Muscle layer of duodenum (tissue), 2 donors: ENCODE measurements at regions not wholly inside any gene's neighbourhood (a gene's known extent, or its start where the extent isn't known, plus 50 kb on each side); places are given as distances from the start of the nearest gene placed in this dataset.

Experiments
- H3K27ac ChIP-seq: one replicate; pipeline ENCODE4 v1.7.0; 2013; ENCODE audit warnings: mild to moderate bottlenecking, low read length
- H3K27me3 ChIP-seq: one replicate; pipeline ENCODE4 v1.7.0; 2013; ENCODE audit warnings: low read depth, mild to moderate bottlenecking, control low read depth, low read length
- H3K36me3 ChIP-seq, 2 donors: one replicate each; pipeline ENCODE4 v1.7.0; 2013; ENCODE audit warnings: low read length in 2 of 2, control low read depth in 1 of 2, mild to moderate bottlenecking in 1 of 2; ENCODE audit not compliant: insufficient read depth in 2 of 2, control insufficient read depth in 1 of 2
- H3K4me1 ChIP-seq, 2 donors: one replicate each; pipeline ENCODE4 v1.7.0; 2013; ENCODE audit warnings: low read length in 2 of 2, mild to moderate bottlenecking in 2 of 2, control low read depth in 1 of 2, moderate library complexity in 1 of 2; ENCODE audit not compliant: insufficient read depth in 2 of 2, control insufficient read depth in 1 of 2
- H3K4me3 ChIP-seq, 2 donors: one replicate each; pipeline ENCODE4 v1.7.0; 2013; ENCODE audit warnings: low read length in 2 of 2, low read depth in 1 of 2, mild to moderate bottlenecking in 1 of 2
- H3K9me3 ChIP-seq, 2 donors: one replicate each; pipeline ENCODE4 v1.7.0; 2013; ENCODE audit warnings: low read length in 2 of 2, control low read depth in 1 of 2, mild to moderate bottlenecking in 1 of 2; ENCODE audit not compliant: control insufficient read depth in 1 of 2
- donor health status: healthy.

GRCh38 chr17:5871666-5872065, 198.5 kb upstream of the WSCD1 start:
- H3K9me3 ChIP-seq, result no peaks in the 10 kb centered on the region
- H3K4me1 ChIP-seq, result no peaks in the 10 kb centered on the region
- no peaks in the 10 kb centered on the region for H3K36me3 ChIP-seq
- no peak overlapping the region for H3K27ac ChIP-seq
- H3K4me3 ChIP-seq, result no peak overlapping the region
- no peaks in the 10 kb centered on the region for H3K27me3 ChIP-seq

- Histone ChIP-seq H3K27ac (no peak overlapping the region), H3K36me3 (no peaks in the 10 kb centered on the region), H3K9me3 (no peaks in the 10 kb centered on the region), H3K4me1 (no peaks in the 10 kb centered on the region), H3K4me3 (no peak overlapping the region), H3K27me3 (no peaks in the 10 kb centered on the region)
These were observed 197.3 kb upstream of the WSCD1 start for GRCh38 chr17:5872831-5873230.

GRCh38 chr17:5873781-5874180, 196.4 kb upstream of the WSCD1 start:
- no peaks in the 10 kb centered on the region for H3K36me3 ChIP-seq
- no peaks in the 10 kb centered on the region for H3K9me3 ChIP-seq
- H3K27ac ChIP-seq, result no peak overlapping the region
- H3K4me3 ChIP-seq, result no peak overlapping the region
- H3K4me1 ChIP-seq, result no peaks in the 10 kb centered on the region
- H3K27me3 ChIP-seq, result no peaks in the 10 kb centered on the region

GRCh38 chr17:5874486-5874885, 195.7 kb upstream of the WSCD1 start:
- H3K27ac ChIP-seq, result no peak overlapping the region
- H3K4me1 ChIP-seq, result no peaks in the 10 kb centered on the region
- H3K4me3 ChIP-seq, result no peak overlapping the region
- H3K36me3 ChIP-seq, result no peaks in the 10 kb centered on the region
- no peaks in the 10 kb centered on the region for H3K27me3 ChIP-seq
- H3K9me3 ChIP-seq, result no peaks in the 10 kb centered on the region

GRCh38 chr17:5877366-5877765, 192.8 kb upstream of the WSCD1 start:
- H3K36me3 ChIP-seq, result no peaks in the 10 kb centered on the region
- no peaks in the 10 kb centered on the region for H3K4me1 ChIP-seq
- no peaks in the 10 kb centered on the region for H3K9me3 ChIP-seq
- no peaks in the 10 kb centered on the region for H3K27me3 ChIP-seq
- no peak overlapping the region for H3K27ac ChIP-seq
- no peak overlapping the region for H3K4me3 ChIP-seq

GRCh38 chr17:5877948-5878347, 192.2 kb upstream of the WSCD1 start:
- Histone ChIP-seq H3K9me3 (no peaks in the 10 kb centered on the region), H3K4me1 (no peaks in the 10 kb centered on the region), H3K27me3 (no peaks in the 10 kb centered on the region), H3K36me3 (no peaks in the 10 kb centered on the region), H3K27ac (no peak overlapping the region), H3K4me3 (no peak overlapping the region)

- Histone ChIP-seq H3K4me1 (no peaks in the 10 kb centered on the region), H3K36me3 (no peaks in the 10 kb centered on the region), H3K27ac (no peak overlapping the region), H3K9me3 (no peaks in the 10 kb centered on the region), H3K27me3 (no peaks in the 10 kb centered on the region), H3K4me3 (no peak overlapping the region)
These were observed 188.3 kb upstream of the WSCD1 start for GRCh38 chr17:5881849-5882248.

- Histone ChIP-seq H3K36me3 (no peaks in the 10 kb centered on the region), H3K4me1 (no peaks in the 10 kb centered on the region), H3K27me3 (no peaks in the 10 kb centered on the region), H3K27ac (no peak overlapping the region), H3K9me3 (no peaks in the 10 kb centered on the region), H3K4me3 (no peak overlapping the region)
These were observed 186.2 kb upstream of the WSCD1 start for GRCh38 chr17:5883775-5884665.

- peaks cover 0 to 4% of the 10 kb centered on the region in 2 donors for H3K9me3 ChIP-seq
- no peaks in the 10 kb centered on the region for H3K4me1 ChIP-seq
- no peaks in the 10 kb centered on the region for H3K36me3 ChIP-seq
- H3K27ac ChIP-seq, result no peak overlapping the region
- H3K27me3 ChIP-seq, result no peaks in the 10 kb centered on the region
- no peak overlapping the region for H3K4me3 ChIP-seq
These were observed 184.8 kb upstream of the WSCD1 start for GRCh38 chr17:5885336-5885735.

GRCh38 chr17:5888811-5889210, 181.4 kb upstream of the WSCD1 start:
- Histone ChIP-seq H3K4me1 (no peaks in the 10 kb centered on the region), H3K27me3 (no peaks in the 10 kb centered on the region), H3K27ac (no peak overlapping the region), H3K9me3 (peaks cover 0 to 4% of the 10 kb centered on the region in 2 donors), H3K4me3 (no peak overlapping the region), H3K36me3 (no peaks in the 10 kb centered on the region)

- H3K27ac ChIP-seq, result no peak overlapping the region
- peaks cover 0 to 4% of the 10 kb centered on the region in 2 donors for H3K9me3 ChIP-seq
- H3K4me3 ChIP-seq, result no peak overlapping the region
- H3K36me3 ChIP-seq, result no peaks in the 10 kb centered on the region
- no peaks in the 10 kb centered on the region for H3K4me1 ChIP-seq
- H3K27me3 ChIP-seq, result no peaks in the 10 kb centered on the region
These were observed 177.1 kb upstream of the WSCD1 start for GRCh38 chr17:5892921-5893675.
